ENCODE measurements at regions not wholly inside any gene's neighbourhood (a gene's known extent, or its start where the extent isn't known, plus 50 kb on each side); places are given as distances from the start of the nearest gene placed in this dataset.

DNA sequence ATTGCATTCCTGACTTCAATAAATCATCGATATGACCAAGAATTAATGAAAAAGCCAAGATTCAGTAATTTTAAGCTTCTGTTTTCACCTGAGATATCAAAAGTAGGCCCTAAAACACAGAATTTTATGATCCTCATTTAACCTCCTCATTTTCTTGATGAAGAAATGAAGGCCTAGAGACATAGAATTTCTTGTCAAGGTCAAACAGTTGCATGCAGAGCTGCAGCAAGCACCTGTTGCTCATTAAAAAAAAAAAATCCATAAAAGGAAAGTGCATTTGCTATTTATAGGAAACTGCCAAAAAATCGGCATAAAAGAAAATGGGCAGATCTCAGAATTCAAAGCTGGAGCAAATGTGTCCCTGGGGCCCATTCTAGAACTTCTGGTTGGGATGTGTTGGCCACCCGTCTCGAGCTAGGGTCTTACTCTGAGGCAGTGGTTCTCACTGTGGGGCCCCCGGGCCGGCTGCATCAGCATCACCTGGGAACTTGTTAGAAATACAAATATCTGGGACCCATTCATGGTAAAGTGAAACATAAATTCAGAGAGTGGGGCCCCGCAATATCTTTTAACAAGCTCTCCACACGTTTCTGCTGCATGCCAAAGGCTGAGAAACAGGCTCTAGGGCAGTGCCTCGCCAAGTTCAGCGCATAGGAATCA lies 224.7 kb upstream of the UBL3 start:
- TF ChIP-seq, protein P1, sequence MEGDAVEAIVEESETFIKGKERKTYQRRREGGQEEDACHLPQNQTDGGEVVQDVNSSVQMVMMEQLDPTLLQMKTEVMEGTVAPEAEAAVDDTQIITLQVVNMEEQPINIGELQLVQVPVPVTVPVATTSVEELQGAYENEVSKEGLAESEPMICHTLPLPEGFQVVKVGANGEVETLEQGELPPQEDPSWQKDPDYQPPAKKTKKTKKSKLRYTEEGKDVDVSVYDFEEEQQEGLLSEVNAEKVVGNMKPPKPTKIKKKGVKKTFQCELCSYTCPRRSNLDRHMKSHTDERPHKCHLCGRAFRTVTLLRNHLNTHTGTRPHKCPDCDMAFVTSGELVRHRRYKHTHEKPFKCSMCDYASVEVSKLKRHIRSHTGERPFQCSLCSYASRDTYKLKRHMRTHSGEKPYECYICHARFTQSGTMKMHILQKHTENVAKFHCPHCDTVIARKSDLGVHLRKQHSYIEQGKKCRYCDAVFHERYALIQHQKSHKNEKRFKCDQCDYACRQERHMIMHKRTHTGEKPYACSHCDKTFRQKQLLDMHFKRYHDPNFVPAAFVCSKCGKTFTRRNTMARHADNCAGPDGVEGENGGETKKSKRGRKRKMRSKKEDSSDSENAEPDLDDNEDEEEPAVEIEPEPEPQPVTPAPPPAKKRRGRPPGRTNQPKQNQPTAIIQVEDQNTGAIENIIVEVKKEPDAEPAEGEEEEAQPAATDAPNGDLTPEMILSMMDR (IDR thresholded peaks at IDR 0.05; ENCODE audit: unreplicated experiment): no peak
- Mint-ChIP-seq H3K27ac (no peak overlapping the region), H3K4me1 (peaks cover 12% of the 10 kb centered on the region), H3K9me3 (peaks cover 4% of the 10 kb centered on the region), H3K27me3 (ENCODE audit: low read depth) (no peaks in the 10 kb centered on the region), H3K4me3 (no peak overlapping the region), H3K36me3 (no peaks in the 10 kb centered on the region)
- no peak for DNase-seq (ENCODE audit: low spot score in 2 of 2, unreplicated experiment in 2 of 2)

DNA sequence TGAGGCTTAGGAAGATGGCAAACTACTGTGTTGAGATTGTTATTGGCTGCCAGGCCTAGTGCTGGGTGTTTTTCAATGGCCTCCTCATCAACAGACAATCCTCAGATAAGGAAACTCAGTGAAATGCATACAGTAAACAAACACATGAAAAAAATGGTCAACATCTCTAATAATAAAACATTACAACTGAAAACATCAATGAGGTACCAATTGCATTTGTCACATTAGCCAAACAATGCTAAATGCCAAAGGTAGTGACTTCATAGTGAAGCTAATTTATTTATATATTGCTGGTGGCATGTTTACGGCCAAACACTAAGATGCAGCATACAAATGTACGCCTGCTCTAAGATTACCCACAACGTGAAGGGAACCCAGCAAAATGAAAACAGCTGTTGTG lies 224.0 kb upstream of the UBL3 start:
- no peak for DNase-seq (ENCODE audit: low spot score in 2 of 2, unreplicated experiment in 2 of 2)
- H3K27me3 Mint-ChIP-seq (ENCODE audit: low read depth): no peaks in the 10 kb centered on the region
- TF ChIP-seq, protein P1 (IDR thresholded peaks at IDR 0.05; ENCODE audit: unreplicated experiment): no peak
- no peaks in the 10 kb centered on the region for H3K36me3 Mint-ChIP-seq
- peaks cover 8% of the 10 kb centered on the region for H3K4me1 Mint-ChIP-seq
- H3K9me3 Mint-ChIP-seq: peaks cover 4% of the 10 kb centered on the region
- no peak overlapping the region for H3K4me3 Mint-ChIP-seq
- H3K27ac Mint-ChIP-seq: no peak overlapping the region

DNA sequence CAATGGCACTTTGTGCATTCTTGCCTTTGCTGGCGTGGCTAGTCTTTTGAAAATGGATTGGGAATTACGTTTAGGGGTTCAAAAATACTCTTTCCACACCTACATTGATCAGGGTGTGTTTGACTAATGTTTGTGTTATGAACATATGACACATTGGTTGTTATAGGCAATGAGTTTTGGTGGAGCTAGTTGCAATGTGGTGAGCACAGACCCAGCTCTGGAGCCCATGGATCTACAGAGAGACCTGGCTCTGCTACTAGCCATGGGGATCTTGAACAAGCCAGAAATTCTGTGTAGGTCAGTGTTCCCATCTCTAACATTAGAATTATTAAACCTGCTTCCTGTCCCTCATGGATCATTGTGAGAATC lies 222.4 kb upstream of the UBL3 start:
- Mint-ChIP-seq H3K27ac (no peak overlapping the region), H3K27me3 (ENCODE audit: low read depth) (no peaks in the 10 kb centered on the region), H3K36me3 (no peaks in the 10 kb centered on the region), H3K9me3 (peaks cover 4% of the 10 kb centered on the region), H3K4me3 (no peak overlapping the region), H3K4me1 (peaks cover 4% of the 10 kb centered on the region)
- TF ChIP-seq, protein P1 (IDR thresholded peaks at IDR 0.05; ENCODE audit: unreplicated experiment): no peak
- no peak for DNase-seq (ENCODE audit: low spot score in 2 of 2, unreplicated experiment in 2 of 2)

DNA sequence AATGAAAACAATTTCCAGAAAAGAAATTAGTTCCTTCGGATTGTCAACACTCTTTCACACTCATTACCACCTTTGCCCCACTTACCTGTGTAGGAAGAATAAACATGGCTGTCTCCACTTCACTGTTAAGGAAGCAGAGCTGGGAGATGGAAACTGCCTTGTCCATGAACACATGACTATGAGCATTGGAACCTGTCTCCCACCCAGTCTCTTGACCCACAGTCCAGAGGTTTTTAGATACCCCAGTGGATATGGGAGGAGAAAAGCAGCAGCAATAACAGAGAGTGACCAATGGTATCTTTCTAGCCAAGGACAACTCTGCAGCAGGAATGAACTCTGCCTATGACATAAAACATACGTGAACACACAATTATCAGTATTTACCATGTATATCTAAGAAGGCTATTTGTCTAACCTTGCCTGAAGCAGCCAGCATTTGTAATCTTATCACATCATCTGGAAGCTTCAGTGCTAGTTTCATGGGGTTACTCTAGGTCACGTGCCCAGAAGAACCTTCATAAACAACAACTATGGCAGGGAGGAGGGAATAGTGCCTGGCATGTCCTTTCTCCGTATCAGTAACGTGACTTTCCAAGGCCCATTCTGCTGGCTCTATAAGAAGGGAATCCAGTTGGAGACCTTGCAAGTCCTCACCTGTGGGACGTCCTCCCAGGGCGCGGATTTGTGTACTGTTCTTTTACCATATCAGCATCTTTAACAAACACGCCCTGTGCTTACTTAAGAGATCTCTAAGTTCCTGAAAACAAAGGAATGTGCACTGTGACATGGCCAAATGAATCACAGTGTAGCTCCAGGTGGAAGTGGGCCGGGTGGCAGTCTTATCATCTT lies 221.8 kb upstream of the UBL3 start:
- Mint-ChIP-seq H3K9me3 (peaks cover 4% of the 10 kb centered on the region), H3K27ac (no peak overlapping the region)

DNA sequence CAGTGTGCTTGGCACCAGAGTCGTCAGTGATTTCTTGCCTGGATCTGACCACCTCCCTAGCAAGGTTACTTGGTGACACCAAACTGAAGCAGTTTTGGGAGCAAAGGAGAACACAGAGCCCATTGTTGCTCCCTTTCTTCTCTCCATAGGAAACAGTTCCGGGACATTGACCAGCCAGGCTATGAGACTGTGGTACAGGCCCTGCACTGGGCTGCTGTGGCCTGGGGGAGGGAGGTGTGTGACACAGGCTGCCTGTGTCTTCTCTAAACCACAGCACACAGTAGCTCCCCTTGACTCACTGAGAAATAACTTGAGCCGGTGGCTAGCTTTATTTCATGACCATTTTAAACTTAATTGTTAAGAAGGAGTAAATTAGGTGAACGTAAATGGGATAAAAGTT lies 214.8 kb upstream of the UBL3 start:
- H3K4me1 Mint-ChIP-seq: peaks cover 1% of the 10 kb centered on the region
- TF ChIP-seq, protein P1 (IDR thresholded peaks at IDR 0.05; ENCODE audit: unreplicated experiment): no peak
- DNase-seq (ENCODE audit: low spot score in 2 of 2, unreplicated experiment in 2 of 2): no peak
- no peaks in the 10 kb centered on the region for H3K27me3 Mint-ChIP-seq (ENCODE audit: low read depth)
- no peaks in the 10 kb centered on the region for H3K36me3 Mint-ChIP-seq
- H3K4me3 Mint-ChIP-seq: no peak overlapping the region
- no peak overlapping the region for H3K27ac Mint-ChIP-seq
- no peaks in the 10 kb centered on the region for H3K9me3 Mint-ChIP-seq

More for the DNA sequence above, 221.8 kb upstream of the UBL3 start:
- TF ChIP-seq, protein P1 (IDR thresholded peaks at IDR 0.05; ENCODE audit: unreplicated experiment): no peak
- no peaks in the 10 kb centered on the region for H3K27me3 Mint-ChIP-seq (ENCODE audit: low read depth)
- no peak overlapping the region for H3K4me3 Mint-ChIP-seq
- H3K4me1 Mint-ChIP-seq: peaks cover 4% of the 10 kb centered on the region
- no peak for DNase-seq (ENCODE audit: low spot score in 2 of 2, unreplicated experiment in 2 of 2)
- H3K36me3 Mint-ChIP-seq: no peaks in the 10 kb centered on the region
